Smooth muscle cell of the brain vasculature (primary cell): ENCODE measurements at regions not wholly inside any gene's neighbourhood (a gene's known extent, or its start where the extent isn't known, plus 50 kb on each side); places are given as distances from the start of the nearest gene placed in this dataset.

Experiments used
- DNase-seq: peaks from one replicate; pipeline ENCODE4 v3.0.0-alpha.2; 2012; ENCODE audit warnings: low read depth, low spot score

- no peak for DNase-seq
Observed at GRCh38 chr1:34606504-34606903, 148.3 kb upstream of the GJB5 start.

GRCh38 chr1:34610063-34610462 is 144.8 kb upstream of the GJB5 start:
- DNase-seq = no peak

GRCh38 chr1:34611571-34611970 is 143.3 kb upstream of the GJB5 start:
- DNase-seq = no peak

- DNase-seq = no peak
Observed at GRCh38 chr1:34612091-34612827, 142.6 kb upstream of the GJB5 start.

- no peak for DNase-seq
Observed at GRCh38 chr1:34617321-34618118, 137.3 kb upstream of the GJB5 start.

- DNase-seq = no peak
Observed at GRCh38 chr1:34618381-34618780, 136.5 kb upstream of the GJB5 start.

- DNase-seq = no peak
Observed at GRCh38 chr1:34619256-34619655, 135.6 kb upstream of the GJB5 start.

GRCh38 chr1:34621916-34622315 is 132.9 kb upstream of the GJB5 start:
- no peak for DNase-seq

- no peak for DNase-seq
Observed at GRCh38 chr1:34625521-34626015, 129.3 kb upstream of the GJB5 start.

GRCh38 chr1:34627465-34628240 is 127.2 kb upstream of the GJB5 start:
- DNase-seq = no peak

GRCh38 chr1:34631126-34631525 is 123.7 kb upstream of the GJB5 start:
- no peak for DNase-seq

- DNase-seq = no peak
Observed at GRCh38 chr1:34639701-34640100, 115.1 kb upstream of the GJB5 start.

GRCh38 chr1:34640654-34641401 is 114.0 kb upstream of the GJB5 start:
- DNase-seq = no peak

- no peak for DNase-seq
Observed at GRCh38 chr1:34642679-34643078, 112.2 kb upstream of the GJB5 start.

- DNase-seq = no peak
Observed at GRCh38 chr1:34645109-34645688, 109.6 kb upstream of the GJB5 start.

GRCh38 chr1:34645919-34646318 is 108.9 kb upstream of the GJB5 start:
- no peak for DNase-seq

- no peak for DNase-seq
Observed at GRCh38 chr1:34648501-34648900, 106.3 kb upstream of the GJB5 start.

- DNase-seq = no peak
Observed at GRCh38 chr1:34650090-34650489, 104.8 kb upstream of the GJB5 start.

GRCh38 chr1:34650800-34651199 is 104.0 kb upstream of the GJB5 start:
- DNase-seq = no peak

GRCh38 chr1:34653110-34653509 is 101.7 kb upstream of the GJB5 start:
- DNase-seq = no peak
